ENCODE measurements at regions not wholly inside any gene's neighbourhood (a gene's known extent, or its start where the extent isn't known, plus 50 kb on each side); places are given as distances from the start of the nearest gene placed in this dataset.

- H4K20me1 ChIP-seq, result no peaks in the 10 kb centered on the region
- H3K9me3 ChIP-seq, result no peaks in the 10 kb centered on the region
- H3K4me1 ChIP-seq, result no peaks in the 10 kb centered on the region
- no peak for TF ChIP-seq Cebpa-rat (IDR thresholded peaks at IDR 0.05)
- no peak overlapping the region for H3K4me3 ChIP-seq
- no peaks in the 10 kb centered on the region for H3K27me3 ChIP-seq
- H3K4me2 ChIP-seq, result no peak overlapping the region
- H3K36me3 ChIP-seq, result no peaks in the 10 kb centered on the region
- no peak overlapping the region for H3K27ac ChIP-seq
- no peak overlapping the region for H3K9ac ChIP-seq
Observed at GRCh38 chr11:112499153-112499880, 238.7 kb upstream of the PLET1 start.

GRCh38 chr11:112499881-112500204 lies 239.2 kb upstream of the PLET1 start:
- Histone ChIP-seq H3K9me3 (no peaks in the 10 kb centered on the region), H3K9ac (no peak overlapping the region), H3K4me2 (no peak overlapping the region), H3K4me1 (no peaks in the 10 kb centered on the region), H4K20me1 (no peaks in the 10 kb centered on the region), H3K36me3 (no peaks in the 10 kb centered on the region), H3K4me3 (no peak overlapping the region), H3K27me3 (no peaks in the 10 kb centered on the region), H3K27ac (no peak overlapping the region)
- TF ChIP-seq Cebpa-rat (IDR thresholded peaks at IDR 0.05), result no peak

- no peak overlapping the region for H3K9ac ChIP-seq
- H4K20me1 ChIP-seq, result no peaks in the 10 kb centered on the region
- no peaks in the 10 kb centered on the region for H3K36me3 ChIP-seq
- H3K4me3 ChIP-seq, result no peak overlapping the region
- TF ChIP-seq Cebpa-rat (IDR thresholded peaks at IDR 0.05), result no peak
- H3K27me3 ChIP-seq, result no peaks in the 10 kb centered on the region
- H3K9me3 ChIP-seq, result no peaks in the 10 kb centered on the region
- no peak overlapping the region for H3K27ac ChIP-seq
- H3K4me1 ChIP-seq, result no peaks in the 10 kb centered on the region
- H3K4me2 ChIP-seq, result no peak overlapping the region
Observed at GRCh38 chr11:112503410-112503809, 242.8 kb upstream of the PLET1 start.

- Histone ChIP-seq H3K9ac (no peak overlapping the region), H3K36me3 (no peaks in the 10 kb centered on the region), H4K20me1 (no peaks in the 10 kb centered on the region), H3K4me1 (no peaks in the 10 kb centered on the region), H3K4me2 (no peak overlapping the region), H3K27ac (no peak overlapping the region), H3K9me3 (no peaks in the 10 kb centered on the region), H3K4me3 (no peak overlapping the region), H3K27me3 (no peaks in the 10 kb centered on the region)
- no peak for TF ChIP-seq Cebpa-rat (IDR thresholded peaks at IDR 0.05)
Observed at GRCh38 chr11:112504056-112504455, 243.4 kb upstream of the PLET1 start.

GRCh38 chr11:112506852-112507251 lies 246.2 kb upstream of the PLET1 start:
- Histone ChIP-seq H3K27ac (no peak overlapping the region), H3K36me3 (no peaks in the 10 kb centered on the region), H3K27me3 (no peaks in the 10 kb centered on the region), H3K9ac (no peak overlapping the region), H3K9me3 (no peaks in the 10 kb centered on the region), H4K20me1 (no peaks in the 10 kb centered on the region), H3K4me2 (no peak overlapping the region), H3K4me1 (no peaks in the 10 kb centered on the region), H3K4me3 (no peak overlapping the region)
- TF ChIP-seq Cebpa-rat (IDR thresholded peaks at IDR 0.05), result no peak

GRCh38 chr11:112507281-112507680 lies 246.6 kb upstream of the PLET1 start:
- Histone ChIP-seq H3K4me3 (no peak overlapping the region), H3K36me3 (no peaks in the 10 kb centered on the region), H3K4me2 (no peak overlapping the region), H3K9ac (no peak overlapping the region), H3K9me3 (no peaks in the 10 kb centered on the region), H3K27me3 (no peaks in the 10 kb centered on the region), H3K27ac (no peak overlapping the region), H3K4me1 (no peaks in the 10 kb centered on the region), H4K20me1 (no peaks in the 10 kb centered on the region)
- no peak for TF ChIP-seq Cebpa-rat (IDR thresholded peaks at IDR 0.05)

GRCh38 chr11:112508750-112509149 lies 248.1 kb upstream of the PLET1 start:
- Histone ChIP-seq H3K36me3 (no peaks in the 10 kb centered on the region), H3K4me1 (no peaks in the 10 kb centered on the region), H4K20me1 (no peaks in the 10 kb centered on the region), H3K27ac (no peak overlapping the region), H3K4me3 (no peak overlapping the region), H3K4me2 (no peak overlapping the region), H3K9ac (no peak overlapping the region), H3K27me3 (no peaks in the 10 kb centered on the region), H3K9me3 (no peaks in the 10 kb centered on the region)
- no peak for TF ChIP-seq Cebpa-rat (IDR thresholded peaks at IDR 0.05)

GRCh38 chr11:112509300-112509699 lies 248.6 kb upstream of the PLET1 start:
- no peak for TF ChIP-seq Cebpa-rat (IDR thresholded peaks at IDR 0.05)
- no peak overlapping the region for H3K4me3 ChIP-seq

GRCh38 chr11:112511271-112511670 lies 250.6 kb upstream of the PLET1 start:
- H4K20me1 ChIP-seq, result no peaks in the 10 kb centered on the region
- no peaks in the 10 kb centered on the region for H3K36me3 ChIP-seq
- no peak overlapping the region for H3K4me2 ChIP-seq
- no peaks in the 10 kb centered on the region for H3K9me3 ChIP-seq
- H3K4me3 ChIP-seq, result no peak overlapping the region
- no peaks in the 10 kb centered on the region for H3K27me3 ChIP-seq
- H3K9ac ChIP-seq, result no peak overlapping the region
- H3K4me1 ChIP-seq, result no peaks in the 10 kb centered on the region
- no peak for TF ChIP-seq Cebpa-rat (IDR thresholded peaks at IDR 0.05)
- no peak overlapping the region for H3K27ac ChIP-seq

More at GRCh38 chr11:112509300-112509699, 248.6 kb upstream of the PLET1 start:
- no peaks in the 10 kb centered on the region for H3K4me1 ChIP-seq
- H3K4me2 ChIP-seq, result no peak overlapping the region
- no peaks in the 10 kb centered on the region for H3K27me3 ChIP-seq
- H3K9ac ChIP-seq, result no peak overlapping the region
- H4K20me1 ChIP-seq, result no peaks in the 10 kb centered on the region
- H3K36me3 ChIP-seq, result no peaks in the 10 kb centered on the region
- H3K27ac ChIP-seq, result no peak overlapping the region
- no peaks in the 10 kb centered on the region for H3K9me3 ChIP-seq

GRCh38 chr11:112511911-112512310 lies 251.3 kb upstream of the PLET1 start:
- H3K9ac ChIP-seq, result no peak overlapping the region
- no peak for TF ChIP-seq Cebpa-rat (IDR thresholded peaks at IDR 0.05)
- no peaks in the 10 kb centered on the region for H3K27me3 ChIP-seq
- H3K36me3 ChIP-seq, result no peaks in the 10 kb centered on the region
- H3K4me1 ChIP-seq, result 0 out of 2 replicates have a peak, but pooled peaks cover 6% of the 10 kb centered on the region
- no peaks in the 10 kb centered on the region for H4K20me1 ChIP-seq
- H3K27ac ChIP-seq, result no peak overlapping the region
- H3K9me3 ChIP-seq, result no peaks in the 10 kb centered on the region
- H3K4me2 ChIP-seq, result no peak overlapping the region
- H3K4me3 ChIP-seq, result no peak overlapping the region

- no peak for TF ChIP-seq Cebpa-rat (IDR thresholded peaks at IDR 0.05)
- Histone ChIP-seq H3K27ac (no peak overlapping the region), H3K4me1 (0 out of 2 replicates have a peak, but pooled peaks cover 6% of the 10 kb centered on the region), H3K27me3 (no peaks in the 10 kb centered on the region), H3K4me3 (no peak overlapping the region), H3K36me3 (no peaks in the 10 kb centered on the region), H3K9ac (no peak overlapping the region), H3K9me3 (no peaks in the 10 kb centered on the region), H3K4me2 (no peak overlapping the region), H4K20me1 (no peaks in the 10 kb centered on the region)
Observed at GRCh38 chr11:112513417-112513816, 252.8 kb upstream of the PLET1 start.

All from BLaER1 (cell line).